Fibroblast of villous mesenchyme (primary cell): ENCODE measurements at regions not wholly inside any gene's neighbourhood (a gene's known extent, or its start where the extent isn't known, plus 50 kb on each side); places are given as distances from the start of the nearest gene placed in this dataset.

Experiments used
- DNase-seq: peaks from one replicate; pipeline ENCODE4 v3.0.0-alpha.2; 2010; ENCODE audit warnings: low read depth
- H3K4me3 ChIP-seq: 2 replicates; pipeline ENCODE4 v1.5.1; 2011; ENCODE audit warnings: low read depth, mild to moderate bottlenecking, low read length
- CTCF ChIP-seq: IDR thresholded peaks from 2 replicates; pipeline ENCODE4 v1.5.1; 2012; ENCODE audit warnings: low read depth, mild to moderate bottlenecking, low read length; ENCODE audit not compliant: insufficient read depth

- H3K4me3 ChIP-seq, result no peak overlapping the region
- no peak for DNase-seq
- no peak for TF ChIP-seq CTCF
These were observed 248.2 kb upstream of the CDH20 start for GRCh38 chr18:61085036-61085435.

- H3K4me3 ChIP-seq, result no peak overlapping the region
- no peak for DNase-seq
These were observed 247.5 kb upstream of the CDH20 start for GRCh38 chr18:61085761-61086160.

GRCh38 chr18:61086657-61087056 is 246.6 kb upstream of the CDH20 start:
- no peak for TF ChIP-seq CTCF
- DNase-seq, result no peak
- H3K4me3 ChIP-seq, result no peak overlapping the region

More at GRCh38 chr18:61085761-61086160, 247.5 kb upstream of the CDH20 start:
- no peak for TF ChIP-seq CTCF

GRCh38 chr18:61091379-61091778 is 241.9 kb upstream of the CDH20 start:
- no peak for TF ChIP-seq CTCF
- no peak for DNase-seq
- H3K4me3 ChIP-seq, result no peak overlapping the region

- no peak for TF ChIP-seq CTCF
- DNase-seq, result no peak
- no peak overlapping the region for H3K4me3 ChIP-seq
These were observed 239.3 kb upstream of the CDH20 start for GRCh38 chr18:61093965-61094364.

- DNase-seq, result no peak
- no peak overlapping the region for H3K4me3 ChIP-seq
- no peak for TF ChIP-seq CTCF
These were observed 237.0 kb upstream of the CDH20 start for GRCh38 chr18:61096226-61096625.

- DNase-seq, result no peak
- H3K4me3 ChIP-seq, result no peak overlapping the region
- no peak for TF ChIP-seq CTCF
These were observed 226.1 kb upstream of the CDH20 start for GRCh38 chr18:61107113-61107512.
